CMK (cell line): ENCODE measurements at regions not wholly inside any gene's neighbourhood (a gene's known extent, or its start where the extent isn't known, plus 50 kb on each side); places are given as distances from the start of the nearest gene placed in this dataset.
"Not testable (repeated sequence)": the region's sequence is repeated elsewhere in the genome, so short reads cannot be mapped to it uniquely, and the experiment has no call there.

Source experiments
- DNase-seq: peaks from one replicate; pipeline ENCODE4 v3.0.0-alpha.2; 2010; ENCODE audit warnings: low read depth

GRCh38 chr1:91098299-91098906 lies 76.6 kb upstream of the ZNF644 start:
- no peak for DNase-seq

- not testable (repeated sequence) for DNase-seq
These were observed 73.5 kb upstream of the ZNF644 start for GRCh38 chr1:91095321-91095720.

GRCh38 chr1:91092503-91092902 lies 70.7 kb upstream of the ZNF644 start:
- no peak for DNase-seq

DNA sequence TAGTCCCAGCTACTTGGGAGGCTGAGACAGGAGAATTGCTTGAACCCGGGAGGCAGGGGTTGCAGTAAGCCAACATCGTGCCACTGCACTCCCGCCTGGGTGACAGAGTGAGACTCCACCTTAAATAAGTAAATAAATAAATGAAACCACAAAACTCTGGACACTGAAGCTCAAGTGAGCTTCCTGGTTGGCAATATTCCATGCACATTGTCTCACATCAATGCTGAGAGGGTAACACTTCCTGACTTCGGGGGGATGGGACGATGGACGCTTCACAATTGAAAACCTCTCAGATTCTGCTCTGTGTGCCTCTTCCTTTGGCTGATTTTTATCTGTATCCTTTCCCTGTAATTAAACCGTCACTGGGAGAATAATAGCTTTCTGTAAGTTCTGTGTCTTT lies 70.0 kb upstream of the ZNF644 start:
- no peak for DNase-seq

DNA sequence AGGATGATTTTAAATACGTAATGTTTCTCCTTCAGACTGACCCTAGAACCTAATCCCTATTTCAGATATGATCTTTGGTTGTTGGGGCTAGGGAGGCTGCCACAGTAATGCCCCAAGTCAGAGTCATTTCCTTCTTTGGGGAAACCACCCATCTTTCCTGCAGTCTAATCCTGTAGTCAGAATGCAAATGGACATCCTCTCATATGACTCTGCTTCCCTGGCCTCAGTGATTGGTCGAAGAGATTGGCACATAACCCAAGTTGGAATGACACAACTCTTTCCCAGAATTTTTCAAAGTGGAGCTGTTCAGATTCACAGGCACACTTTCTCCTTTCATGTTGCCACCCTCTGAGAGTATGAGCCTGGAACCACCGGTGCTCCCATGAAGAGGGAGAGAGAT lies 58.8 kb upstream of the ZNF644 start:
- no peak for DNase-seq

DNA sequence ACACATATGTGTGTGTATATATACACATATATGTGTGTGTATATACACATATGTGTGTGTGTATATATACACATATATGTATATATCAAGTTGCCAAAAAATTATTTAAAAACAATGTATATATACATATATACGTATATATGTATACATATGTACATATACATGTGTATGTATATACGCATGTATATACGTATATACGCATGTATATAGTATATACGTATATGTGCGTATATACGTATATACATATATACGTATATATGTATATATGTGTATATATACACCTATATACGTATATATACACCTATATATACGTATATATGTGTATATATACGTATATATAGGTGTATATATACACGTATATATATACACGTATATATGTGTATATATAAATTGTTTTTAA lies 57.0 kb upstream of the ZNF644 start:
- DNase-seq: no peak

- DNase-seq: no peak
These were observed 55.0 kb upstream of the ZNF644 start for GRCh38 chr1:91076834-91077233.

DNA sequence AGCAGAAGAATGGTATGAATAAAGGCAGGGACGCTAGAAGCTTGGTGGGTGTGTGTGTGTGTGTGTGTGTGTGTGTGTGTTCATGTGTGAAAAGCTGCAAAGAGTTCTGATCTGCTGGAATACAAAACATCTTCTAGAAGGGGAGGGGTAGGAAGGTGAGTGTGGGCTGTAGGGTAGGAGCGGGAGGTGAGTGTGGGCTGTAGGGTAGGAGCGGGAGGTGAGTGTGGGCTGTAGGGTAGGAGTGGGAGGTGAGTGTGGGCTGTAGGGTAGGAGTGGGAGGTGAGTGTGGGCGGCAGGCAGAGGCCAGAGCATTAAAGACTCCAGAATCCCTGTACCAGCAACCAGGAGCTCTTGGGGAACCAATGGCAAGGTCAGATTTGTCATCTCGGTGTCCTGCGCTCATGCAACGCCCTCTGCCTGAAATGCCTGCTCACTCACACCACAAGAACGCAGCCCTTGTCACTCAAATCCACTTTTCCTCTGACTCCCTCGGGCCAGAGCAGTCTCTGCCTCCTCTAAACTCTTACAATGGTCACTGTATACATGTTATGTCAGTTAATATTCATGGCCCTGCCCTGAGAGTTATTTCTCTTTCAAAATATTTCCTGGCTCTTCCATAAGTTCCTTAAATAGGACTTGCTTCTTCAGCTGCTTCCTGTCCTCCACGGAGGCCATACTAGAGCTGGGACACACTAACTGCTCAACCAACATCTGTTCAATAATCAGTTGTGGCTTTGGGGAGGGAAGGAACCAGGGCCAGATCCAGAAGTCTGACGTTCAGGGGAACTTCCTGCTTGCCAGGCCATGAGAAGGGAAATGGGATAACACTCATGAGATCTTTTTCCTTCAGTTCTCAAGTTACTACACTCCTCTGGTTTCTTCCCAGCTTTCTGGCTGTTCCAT lies 53.6 kb upstream of the ZNF644 start:
- DNase-seq: no peak

GRCh38 chr1:91073299-91073698 lies 51.5 kb upstream of the ZNF644 start:
- no peak for DNase-seq

- DNase-seq: no peak
These were observed 50.0 kb upstream of the ZNF644 start for GRCh38 chr1:91071838-91072237.
